ENCODE measurements at regions not wholly inside any gene's neighbourhood (a gene's known extent, or its start where the extent isn't known, plus 50 kb on each side); places are given as distances from the start of the nearest gene placed in this dataset.

DNA sequence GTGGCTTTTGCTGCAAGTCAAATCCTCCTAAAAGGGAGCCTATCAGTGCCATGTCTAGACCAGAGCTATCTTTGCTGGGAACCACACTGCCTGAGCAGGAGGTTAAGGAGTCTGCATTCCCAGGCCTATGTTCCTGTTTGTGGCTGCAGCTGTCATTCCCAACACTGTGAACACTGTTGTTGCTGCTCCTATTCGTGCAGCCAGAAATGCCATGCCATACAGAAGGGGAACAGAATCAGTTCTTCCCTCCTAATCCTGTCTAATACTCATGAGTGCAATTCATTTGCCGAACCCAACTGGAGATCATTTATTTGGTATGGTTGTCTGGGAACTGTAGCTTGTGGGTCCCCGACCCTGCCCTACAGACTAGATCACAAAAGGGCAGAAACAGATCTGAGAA lies 406.5 kb upstream of the GJE1 start:
- no peaks in the 10 kb centered on the region for H3K4me1 ChIP-seq (ENCODE audit: insufficient read depth, low read length, poor library complexity, severe bottlenecking)
- intact Hi-C loops (cut with micrococcal nuclease; ENCODE audit: unreplicated experiment) = no loop called here
- no peaks in the 10 kb centered on the region for H3K27me3 ChIP-seq (replicated peaks; ENCODE audit: insufficient read depth, low read depth, low read length, poor library complexity)
- TF ChIP-seq EZH2 (IDR thresholded peaks at IDR 0.05; ENCODE audit: borderline replicate concordance, low read depth, low read length, poor library complexity, severe bottlenecking) = no peak
- TF ChIP-seq, protein P1, sequence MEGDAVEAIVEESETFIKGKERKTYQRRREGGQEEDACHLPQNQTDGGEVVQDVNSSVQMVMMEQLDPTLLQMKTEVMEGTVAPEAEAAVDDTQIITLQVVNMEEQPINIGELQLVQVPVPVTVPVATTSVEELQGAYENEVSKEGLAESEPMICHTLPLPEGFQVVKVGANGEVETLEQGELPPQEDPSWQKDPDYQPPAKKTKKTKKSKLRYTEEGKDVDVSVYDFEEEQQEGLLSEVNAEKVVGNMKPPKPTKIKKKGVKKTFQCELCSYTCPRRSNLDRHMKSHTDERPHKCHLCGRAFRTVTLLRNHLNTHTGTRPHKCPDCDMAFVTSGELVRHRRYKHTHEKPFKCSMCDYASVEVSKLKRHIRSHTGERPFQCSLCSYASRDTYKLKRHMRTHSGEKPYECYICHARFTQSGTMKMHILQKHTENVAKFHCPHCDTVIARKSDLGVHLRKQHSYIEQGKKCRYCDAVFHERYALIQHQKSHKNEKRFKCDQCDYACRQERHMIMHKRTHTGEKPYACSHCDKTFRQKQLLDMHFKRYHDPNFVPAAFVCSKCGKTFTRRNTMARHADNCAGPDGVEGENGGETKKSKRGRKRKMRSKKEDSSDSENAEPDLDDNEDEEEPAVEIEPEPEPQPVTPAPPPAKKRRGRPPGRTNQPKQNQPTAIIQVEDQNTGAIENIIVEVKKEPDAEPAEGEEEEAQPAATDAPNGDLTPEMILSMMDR (conservative IDR thresholded peaks at IDR 0.05; ENCODE audit: low read depth, low read length) = no peak
- no peaks in the 10 kb centered on the region for H3K36me3 ChIP-seq (ENCODE audit: insufficient read depth, low read length, poor library complexity, severe bottlenecking)
- ChIA-PET CTCF (no interaction called here), POLR2A (ENCODE audit: low non-redundant PET) (no interaction called here)
- no TSS peak for BruUV-seq (replicated peaks)
- H3K27ac ChIP-seq (ENCODE audit: low read depth, low read length, poor library complexity, severe bottlenecking) = no peak overlapping the region
- DNase-seq (ENCODE audit: low spot score) = peak; percentile 6
- H3K4me3 ChIP-seq (ENCODE audit: low read depth, low read length, poor library complexity, severe bottlenecking) = no peak overlapping the region
- H3K9me3 ChIP-seq (ENCODE audit: low read depth, low read length, poor library complexity, severe bottlenecking) = no peaks in the 10 kb centered on the region

DNA sequence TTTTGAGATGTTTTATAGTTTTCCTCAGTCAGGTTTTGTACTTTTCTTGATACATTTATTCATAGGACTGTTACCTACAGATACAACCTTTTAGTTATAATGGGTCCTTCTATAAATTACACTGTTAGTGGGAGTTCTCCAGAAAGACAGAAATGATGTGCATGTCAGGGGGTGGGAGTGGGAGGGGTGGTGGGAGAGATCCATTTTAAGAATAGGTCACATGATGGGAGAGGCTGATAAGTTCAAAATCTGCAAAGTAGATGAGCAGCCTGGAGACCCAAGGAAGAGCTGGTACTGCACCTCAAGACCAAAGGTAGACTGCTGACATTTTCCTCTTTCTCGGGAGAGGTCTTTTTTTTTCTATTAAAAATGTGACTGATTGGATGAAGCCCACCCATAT lies 408.0 kb upstream of the GJE1 start:
- Histone ChIP-seq H3K9me3 (ENCODE audit: low read depth, low read length, poor library complexity, severe bottlenecking) (no peaks in the 10 kb centered on the region), H3K4me3 (ENCODE audit: low read depth, low read length, poor library complexity, severe bottlenecking) (no peak overlapping the region), H3K27me3 (replicated peaks; ENCODE audit: insufficient read depth, low read depth, low read length, poor library complexity) (no peaks in the 10 kb centered on the region), H3K27ac (ENCODE audit: low read depth, low read length, poor library complexity, severe bottlenecking) (no peak overlapping the region), H3K4me1 (ENCODE audit: insufficient read depth, low read length, poor library complexity, severe bottlenecking) (no peaks in the 10 kb centered on the region), H3K36me3 (ENCODE audit: insufficient read depth, low read length, poor library complexity, severe bottlenecking) (no peaks in the 10 kb centered on the region)
- CTCF ChIA-PET = no interaction called here
- no peak for DNase-seq (ENCODE audit: low spot score)
- TF ChIP-seq, protein P1 (conservative IDR thresholded peaks at IDR 0.05; ENCODE audit: low read depth, low read length) = no peak
- no peak for TF ChIP-seq EZH2 (IDR thresholded peaks at IDR 0.05; ENCODE audit: borderline replicate concordance, low read depth, low read length, poor library complexity, severe bottlenecking)
- POLR2A ChIA-PET (ENCODE audit: low non-redundant PET) = no interaction called here
- intact Hi-C loops (cut with micrococcal nuclease; ENCODE audit: unreplicated experiment) = no loop called here
- BruUV-seq (replicated peaks) = no TSS peak

DNA sequence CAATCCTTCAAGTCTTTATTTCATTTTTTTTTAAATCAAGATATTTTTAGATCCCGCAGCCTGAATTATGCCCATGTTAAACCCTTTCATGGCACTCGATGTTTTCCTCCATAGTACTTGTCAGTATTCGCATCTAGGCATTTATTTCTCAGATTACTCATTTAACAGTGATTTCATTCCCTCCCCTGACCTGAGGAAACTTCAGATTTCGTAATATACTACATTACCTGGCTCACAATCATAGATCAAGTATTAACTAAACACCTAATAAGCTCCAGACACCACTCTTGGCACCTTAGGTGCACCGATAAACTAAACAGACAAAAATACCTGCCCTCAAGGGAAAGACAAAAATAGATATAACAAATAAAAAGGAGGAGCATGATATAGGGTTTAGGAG lies 413.2 kb upstream of the GJE1 start:
- TF ChIP-seq EZH2 (IDR thresholded peaks at IDR 0.05; ENCODE audit: borderline replicate concordance, low read depth, low read length, poor library complexity, severe bottlenecking) = no peak
- TF ChIP-seq, protein P1 (conservative IDR thresholded peaks at IDR 0.05; ENCODE audit: low read depth, low read length) = no peak
- H3K4me3 ChIP-seq (ENCODE audit: low read depth, low read length, poor library complexity, severe bottlenecking) = no peak overlapping the region
- intact Hi-C loops (cut with micrococcal nuclease; ENCODE audit: unreplicated experiment) = no loop called here
- no peaks in the 10 kb centered on the region for H3K36me3 ChIP-seq (ENCODE audit: insufficient read depth, low read length, poor library complexity, severe bottlenecking)
- ChIA-PET POLR2A (ENCODE audit: low non-redundant PET) (no interaction called here), CTCF (no interaction called here)
- no peaks in the 10 kb centered on the region for H3K9me3 ChIP-seq (ENCODE audit: low read depth, low read length, poor library complexity, severe bottlenecking)
- DNase-seq (ENCODE audit: low spot score) = no peak
- H3K4me1 ChIP-seq (ENCODE audit: insufficient read depth, low read length, poor library complexity, severe bottlenecking) = no peaks in the 10 kb centered on the region
- no peaks in the 10 kb centered on the region for H3K27me3 ChIP-seq (replicated peaks; ENCODE audit: insufficient read depth, low read depth, low read length, poor library complexity)
- H3K27ac ChIP-seq (ENCODE audit: low read depth, low read length, poor library complexity, severe bottlenecking) = no peak overlapping the region
- BruUV-seq (replicated peaks) = no TSS peak

All from A673 (cell line).